KBM-7 (cell line): ENCODE measurements at regions not wholly inside any gene's neighbourhood (a gene's known extent, or its start where the extent isn't known, plus 50 kb on each side); places are given as distances from the start of the nearest gene placed in this dataset.

ENCODE experiments used
- DNase-seq: peaks from one replicate; pipeline ENCODE4 v3.0.0-alpha.2; 2015
- in situ Hi-C: fragments of 300-500 bp; cut with MboI; formaldehyde crosslinking; loops from 2 replicates; pipeline ENCODE4 v1.14.3; 2020; ENCODE audit warnings: low sequenced_read_pairs, low pct_unique_long_range_greater_than_20kb, mixed read lengths

DNA sequence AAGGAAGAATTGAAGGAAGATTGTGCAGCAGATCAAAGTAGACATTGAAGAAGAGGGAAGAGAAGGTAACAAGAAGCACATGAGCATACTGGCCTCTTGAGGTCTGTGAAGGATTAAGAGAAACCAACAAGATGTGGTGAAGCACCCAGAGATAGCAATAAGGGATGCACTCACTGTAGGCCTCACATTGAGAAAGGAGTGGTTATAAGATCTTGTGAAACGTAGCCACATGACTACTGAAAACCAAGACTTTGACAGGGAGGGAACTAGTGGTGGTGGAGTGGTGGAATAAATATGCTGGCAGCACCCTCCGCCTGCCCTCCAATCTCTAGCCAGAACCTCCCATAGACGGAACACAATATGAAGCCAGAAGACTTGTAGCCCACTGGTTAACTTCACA is 651.2 kb downstream of the DIPK2A start:
- no peak for DNase-seq
- in situ Hi-C loops: no loop called here

DNA sequence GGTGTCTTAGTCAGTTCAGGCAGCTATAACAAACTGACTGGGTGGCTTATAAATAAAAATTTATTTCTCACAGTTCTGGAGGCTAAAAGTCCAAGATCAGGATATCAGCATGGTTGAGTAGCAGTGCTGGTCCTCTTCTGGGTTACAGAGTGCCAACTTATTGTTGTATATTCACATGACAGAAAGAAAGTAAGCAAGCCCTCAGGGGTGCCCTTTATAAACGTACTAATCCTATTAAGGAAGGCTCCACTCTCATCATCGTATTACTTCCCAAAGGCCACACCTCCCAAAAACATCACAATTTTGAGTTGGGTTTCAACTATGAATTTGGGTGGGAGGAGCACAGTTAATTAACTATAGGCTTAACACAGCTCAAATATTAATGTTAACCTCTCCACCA is 653.0 kb downstream of the DIPK2A start:
- no peak for DNase-seq
- in situ Hi-C loops: no loop called here

- no peak for DNase-seq
- in situ Hi-C loops: no loop called here
Measured at GRCh38 chr3:144626835-144627234, 655.2 kb downstream of the DIPK2A start.

GRCh38 chr3:144629381-144629780 is 657.8 kb downstream of the DIPK2A start:
- no peak for DNase-seq
- in situ Hi-C loops: no loop called here

DNA sequence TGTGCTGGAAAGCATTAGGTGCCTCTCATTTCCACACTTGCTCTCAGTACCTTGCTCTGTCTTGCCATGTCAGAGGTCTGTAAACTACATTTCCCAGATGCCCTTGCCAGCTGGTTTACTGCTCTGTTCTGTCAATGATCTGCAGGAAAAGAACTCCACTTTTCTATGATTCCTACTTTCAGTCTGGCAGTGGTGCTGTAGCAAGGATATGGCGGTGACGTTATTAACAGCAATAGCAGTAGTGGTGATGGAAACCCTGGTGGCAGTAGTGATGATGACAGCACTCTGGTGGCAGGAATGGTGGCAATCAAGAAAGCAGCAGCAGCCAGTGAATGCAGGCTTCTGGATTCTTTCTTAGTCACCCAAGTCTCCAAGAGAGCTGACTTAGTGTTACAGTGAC is 665.2 kb downstream of the DIPK2A start:
- in situ Hi-C loops: no loop called here
- no peak for DNase-seq

DNA sequence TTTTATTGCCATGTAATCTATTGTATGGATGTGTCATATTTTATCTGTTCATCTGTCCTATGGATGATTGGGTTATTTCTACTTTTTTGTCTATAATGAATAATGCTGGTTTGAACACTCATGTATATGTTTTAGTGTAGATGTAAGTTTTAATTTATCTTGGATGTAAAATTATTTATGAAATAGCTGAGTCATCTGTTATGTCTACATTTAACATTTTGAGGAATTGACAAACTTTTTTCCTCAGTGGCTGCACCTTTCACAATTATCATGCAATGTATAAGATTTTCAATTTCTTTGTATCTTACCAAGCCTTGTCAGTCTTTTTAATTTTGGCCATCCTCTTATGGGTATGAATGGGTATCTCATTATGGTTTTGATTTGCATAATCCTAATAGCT is 666.4 kb downstream of the DIPK2A start:
- in situ Hi-C loops: no loop called here

GRCh38 chr3:144643771-144644198 is 672.2 kb downstream of the DIPK2A start:
- in situ Hi-C loops: no loop called here
- no peak for DNase-seq

More for the DNA sequence above, 666.4 kb downstream of the DIPK2A start:
- no peak for DNase-seq

- in situ Hi-C loops: no loop called here
- DNase-seq: no peak
Measured at GRCh38 chr3:144645300-144645699, 673.7 kb downstream of the DIPK2A start.

GRCh38 chr3:144650380-144650779 is 678.8 kb downstream of the DIPK2A start:
- in situ Hi-C loops: no loop called here
- no peak for DNase-seq

DNA sequence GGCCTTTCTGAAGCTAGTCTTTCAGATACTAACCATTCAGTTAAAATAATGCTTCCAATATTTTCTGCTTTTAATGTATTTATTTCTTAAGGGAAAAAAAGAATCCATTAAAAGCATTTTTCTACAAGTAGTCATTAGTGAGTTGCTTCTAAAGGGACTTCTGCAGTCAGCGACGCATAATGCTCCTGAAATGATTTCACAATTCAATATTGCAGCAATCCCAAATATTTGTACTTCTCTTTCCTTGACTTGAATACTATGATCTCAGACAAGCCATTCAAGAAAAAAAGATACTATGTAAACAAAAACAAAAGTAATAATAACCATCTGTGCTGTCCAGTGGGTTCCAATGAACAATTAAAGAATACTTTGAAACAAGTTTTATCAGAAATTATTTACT is 681.0 kb downstream of the DIPK2A start:
- no peak for DNase-seq
- in situ Hi-C loops: no loop called here

- no peak for DNase-seq
- in situ Hi-C loops: no loop called here
Measured at GRCh38 chr3:144655423-144655822, 683.8 kb downstream of the DIPK2A start.

- no peak for DNase-seq
- in situ Hi-C loops: no loop called here
Measured at GRCh38 chr3:144660186-144660585, 688.6 kb downstream of the DIPK2A start.

DNA sequence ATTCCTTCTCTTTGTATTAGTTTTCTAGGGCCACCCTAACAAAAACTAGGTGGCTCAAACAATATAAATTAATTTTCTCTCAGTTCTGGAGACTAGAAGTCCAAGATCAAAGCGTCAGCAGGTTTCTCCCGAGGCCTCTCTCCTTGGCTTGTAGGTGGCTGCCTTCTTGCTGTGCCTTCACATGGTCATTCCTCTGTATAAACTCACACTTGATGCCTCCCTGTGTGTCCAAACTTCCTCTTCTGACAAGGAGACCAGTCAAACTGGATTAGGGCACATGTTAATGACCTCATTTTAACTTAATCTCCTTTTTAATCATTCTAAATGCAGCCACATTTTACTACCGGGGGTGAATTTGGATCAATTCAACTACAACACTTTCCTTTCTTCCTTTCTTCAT is 691.1 kb downstream of the DIPK2A start:
- no peak for DNase-seq

GRCh38 chr3:144663456-144664436 is 692.1 kb downstream of the DIPK2A start:
- in situ Hi-C loops: no loop called here
- no peak for DNase-seq

More for the DNA sequence above, 691.1 kb downstream of the DIPK2A start:
- in situ Hi-C loops: no loop called here

GRCh38 chr3:144665567-144666053 is 694.0 kb downstream of the DIPK2A start:
- in situ Hi-C loops: no loop called here
- no peak for DNase-seq

- in situ Hi-C loops: no loop called here
- DNase-seq: no peak
Measured at GRCh38 chr3:144670571-144670970, 698.9 kb downstream of the DIPK2A start.

DNA sequence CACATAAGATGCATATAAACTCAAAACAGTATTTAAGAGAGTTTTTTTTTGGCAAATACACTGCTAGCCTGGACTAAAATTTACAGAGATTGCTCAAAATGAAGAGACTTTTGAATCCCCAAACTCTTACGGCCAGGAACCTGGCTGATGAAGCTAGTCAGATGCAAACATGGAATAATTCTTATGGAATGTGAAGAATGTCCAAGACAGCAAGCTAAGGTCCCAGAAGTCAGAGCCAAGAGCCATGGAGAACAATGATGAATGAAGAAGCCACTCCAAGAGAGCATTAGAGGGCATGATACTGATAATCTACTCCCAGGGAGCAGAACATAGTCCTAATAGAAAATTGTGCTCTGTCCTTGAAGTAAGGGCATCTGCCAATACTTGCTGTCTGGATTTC is 705.5 kb downstream of the DIPK2A start:
- no peak for DNase-seq

DNA sequence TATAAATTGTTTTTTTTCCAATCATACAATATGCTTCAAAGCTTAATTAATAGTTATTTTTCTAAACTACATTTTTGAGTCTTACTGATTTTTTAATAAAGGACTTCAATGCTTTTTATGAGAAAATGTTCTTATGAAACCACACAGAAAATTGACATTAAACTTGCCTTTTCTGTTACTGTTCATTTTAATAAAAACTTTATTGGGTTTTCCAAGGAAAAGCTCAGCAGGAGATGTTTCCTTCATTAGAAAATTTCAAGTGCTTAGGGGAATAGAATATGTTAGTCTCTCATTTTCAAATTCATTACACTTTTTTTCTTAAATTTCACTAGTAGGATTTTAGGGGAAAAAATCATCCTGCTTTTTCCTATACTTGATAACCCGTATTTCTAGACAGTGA is 711.4 kb downstream of the DIPK2A start:
- DNase-seq: no peak
- in situ Hi-C loops: no loop called here

More for the DNA sequence above, 705.5 kb downstream of the DIPK2A start:
- in situ Hi-C loops: no loop called here

- in situ Hi-C loops: no loop called here
- DNase-seq: no peak
Measured at GRCh38 chr3:144687862-144688261, 716.2 kb downstream of the DIPK2A start.

GRCh38 chr3:144692488-144692887 is 720.9 kb downstream of the DIPK2A start:
- in situ Hi-C loops: no loop called here
- DNase-seq: no peak

DNA sequence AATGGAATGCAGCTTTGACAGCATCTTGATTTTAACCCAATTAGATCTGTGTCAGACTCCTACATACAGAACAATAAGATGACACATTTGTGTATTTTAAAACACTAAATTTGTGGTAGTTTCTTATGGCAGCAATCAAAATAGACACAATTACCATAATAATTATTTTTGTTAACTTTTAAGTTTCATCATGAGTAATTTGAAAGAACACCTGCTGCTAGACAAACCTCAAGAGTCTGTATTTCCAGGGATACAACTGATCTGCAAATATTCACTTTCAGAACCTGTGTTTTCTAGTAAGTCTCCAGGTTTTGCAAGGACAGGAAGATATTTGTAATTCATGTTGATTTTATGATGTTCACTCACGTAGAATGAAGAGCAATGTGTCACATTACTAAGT is 736.8 kb downstream of the DIPK2A start:
- no peak for DNase-seq
- in situ Hi-C loops: no loop called here
